Stomach (tissue), 4 donors: ENCODE measurements at regions not wholly inside any gene's neighbourhood (a gene's known extent, or its start where the extent isn't known, plus 50 kb on each side); places are given as distances from the start of the nearest gene placed in this dataset.

ENCODE experiments used
- EP300 ChIP-seq: sonication (generic); formaldehyde crosslinking; IDR thresholded peaks from one replicate; pipeline ENCODE4 v1.6.1; 2017; ENCODE audit warnings: antibody characterized with exemption
- POLR2A ChIP-seq, 4 donors: fragments of 450-650 bp; IDR thresholded peaks; one replicate each; pipeline ENCODE4 v1.6.1; 2016; ENCODE audit warnings: antibody characterized with exemption in 4 of 4, control low read depth in 2 of 4, mild to moderate bottlenecking in 1 of 4, moderate library complexity in 1 of 4
- POLR2AphosphoS5 ChIP-seq, 3 donors: sonication (generic); formaldehyde crosslinking; IDR thresholded peaks; one replicate each; pipeline ENCODE4 v1.6.1; 2016; ENCODE audit warnings: antibody characterized with exemption in 3 of 3
- TF ChIP-seq, protein P1 (sequence below), 7 experiments: fragments of 450-650 bp in 4 of 7; fragments of 200-600 bp in 3 of 7; sonication (generic) in 3 of 7; IDR thresholded peaks; one replicate each; pipeline ENCODE4 v1.5.1; 2016 to 2019; ENCODE audit warnings: antibody characterized with exemption in 7 of 7, control low read depth in 2 of 7, mild to moderate bottlenecking in 1 of 7

GRCh38 chr7:116337018-116337417 is 126.7 kb downstream of the TES start:
- TF ChIP-seq, protein P1, sequence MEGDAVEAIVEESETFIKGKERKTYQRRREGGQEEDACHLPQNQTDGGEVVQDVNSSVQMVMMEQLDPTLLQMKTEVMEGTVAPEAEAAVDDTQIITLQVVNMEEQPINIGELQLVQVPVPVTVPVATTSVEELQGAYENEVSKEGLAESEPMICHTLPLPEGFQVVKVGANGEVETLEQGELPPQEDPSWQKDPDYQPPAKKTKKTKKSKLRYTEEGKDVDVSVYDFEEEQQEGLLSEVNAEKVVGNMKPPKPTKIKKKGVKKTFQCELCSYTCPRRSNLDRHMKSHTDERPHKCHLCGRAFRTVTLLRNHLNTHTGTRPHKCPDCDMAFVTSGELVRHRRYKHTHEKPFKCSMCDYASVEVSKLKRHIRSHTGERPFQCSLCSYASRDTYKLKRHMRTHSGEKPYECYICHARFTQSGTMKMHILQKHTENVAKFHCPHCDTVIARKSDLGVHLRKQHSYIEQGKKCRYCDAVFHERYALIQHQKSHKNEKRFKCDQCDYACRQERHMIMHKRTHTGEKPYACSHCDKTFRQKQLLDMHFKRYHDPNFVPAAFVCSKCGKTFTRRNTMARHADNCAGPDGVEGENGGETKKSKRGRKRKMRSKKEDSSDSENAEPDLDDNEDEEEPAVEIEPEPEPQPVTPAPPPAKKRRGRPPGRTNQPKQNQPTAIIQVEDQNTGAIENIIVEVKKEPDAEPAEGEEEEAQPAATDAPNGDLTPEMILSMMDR (IDR thresholded peaks at IDR 0.05), result no peak
- no peak for TF ChIP-seq EP300
- TF ChIP-seq POLR2A (IDR thresholded peaks at IDR 0.05), result no peak
- TF ChIP-seq POLR2AphosphoS5 (IDR thresholded peaks at IDR 0.05), result no peak
